ENCODE measurements at regions not wholly inside any gene's neighbourhood (a gene's known extent, or its start where the extent isn't known, plus 50 kb on each side); places are given as distances from the start of the nearest gene placed in this dataset.
"Not testable (repeated sequence)": the region's sequence is repeated elsewhere in the genome, so short reads cannot be mapped to it uniquely, and the experiment has no call there.

DNA sequence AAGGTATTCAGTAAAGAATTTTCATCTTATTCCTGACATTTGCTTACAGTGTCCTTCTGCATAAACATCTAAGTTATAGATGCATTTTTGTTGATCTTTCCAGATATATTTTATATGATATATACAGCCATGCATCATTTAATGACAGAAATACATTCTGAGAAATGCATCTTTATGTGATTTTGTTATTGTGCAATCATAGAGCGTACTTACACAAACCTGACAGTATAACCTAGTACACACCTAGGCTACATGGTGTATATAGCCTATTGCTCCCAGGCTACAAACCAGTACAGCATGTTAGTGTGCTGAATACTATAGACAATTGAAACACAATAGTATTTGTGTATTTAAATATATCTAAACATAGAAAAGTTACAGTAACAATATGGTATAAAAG lies 642.0 kb downstream of the XPNPEP1 start:
- DNase-seq (ENCODE audit: low read depth in 2 of 2), result no peak

DNA sequence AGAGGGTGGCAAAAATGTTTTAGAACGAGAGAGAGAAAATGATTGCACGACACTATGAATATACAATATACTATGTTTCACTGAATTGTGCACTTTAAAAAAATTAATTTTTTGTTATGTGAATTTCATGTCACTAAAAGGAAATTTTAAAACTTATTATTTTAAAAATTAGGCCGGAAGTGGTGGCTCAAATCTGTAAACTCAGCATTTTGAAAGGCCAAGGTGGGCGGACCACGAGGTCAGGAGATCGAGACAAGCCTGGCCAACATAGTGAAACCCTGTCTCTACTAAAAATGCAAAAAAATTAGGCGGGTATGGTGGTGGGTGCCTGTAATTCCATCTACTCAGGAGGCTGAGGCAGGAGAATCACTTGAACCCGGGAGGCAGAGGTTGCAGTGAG lies 642.5 kb downstream of the XPNPEP1 start:
- no peak for DNase-seq (ENCODE audit: low read depth in 2 of 2)

DNA sequence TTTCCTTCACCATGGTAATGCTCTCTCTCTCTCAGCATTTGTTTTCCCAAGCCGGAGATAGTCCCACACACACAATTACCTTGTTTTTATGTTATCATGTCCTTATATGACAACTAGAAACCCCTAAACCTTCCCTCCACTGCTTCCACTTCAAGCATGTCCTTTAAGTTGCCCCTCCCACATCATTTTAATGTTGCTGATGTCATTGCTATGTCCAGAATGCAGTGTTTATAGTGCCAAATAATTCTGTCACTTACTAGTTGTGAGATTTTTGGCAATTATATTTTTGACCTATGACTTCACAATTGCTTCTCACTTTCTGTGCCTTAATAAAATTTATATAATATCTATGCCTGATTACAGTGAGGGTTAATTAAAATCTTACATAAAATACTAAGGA lies 645.9 kb downstream of the XPNPEP1 start:
- no peak for DNase-seq (ENCODE audit: low read depth in 2 of 2)

DNA sequence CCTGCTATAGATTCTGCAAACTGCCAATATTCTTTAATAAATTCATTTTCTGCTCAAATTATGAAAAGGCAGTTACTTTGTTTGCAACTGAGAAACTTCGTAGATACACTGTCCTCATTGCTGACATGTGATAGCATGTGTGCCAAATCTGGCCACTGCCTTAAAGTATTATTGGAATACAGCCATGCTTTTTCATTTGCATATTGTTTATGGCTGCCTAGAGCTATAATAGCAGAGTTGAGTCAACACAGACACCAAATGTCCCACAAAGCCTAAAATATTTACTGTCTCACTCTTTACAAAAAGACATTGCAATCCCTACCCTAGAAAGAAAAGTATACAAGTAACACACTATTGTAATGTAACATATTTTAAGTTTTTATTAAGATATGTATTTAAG lies 647.4 kb downstream of the XPNPEP1 start:
- no peak for DNase-seq (ENCODE audit: low read depth in 2 of 2)

DNA sequence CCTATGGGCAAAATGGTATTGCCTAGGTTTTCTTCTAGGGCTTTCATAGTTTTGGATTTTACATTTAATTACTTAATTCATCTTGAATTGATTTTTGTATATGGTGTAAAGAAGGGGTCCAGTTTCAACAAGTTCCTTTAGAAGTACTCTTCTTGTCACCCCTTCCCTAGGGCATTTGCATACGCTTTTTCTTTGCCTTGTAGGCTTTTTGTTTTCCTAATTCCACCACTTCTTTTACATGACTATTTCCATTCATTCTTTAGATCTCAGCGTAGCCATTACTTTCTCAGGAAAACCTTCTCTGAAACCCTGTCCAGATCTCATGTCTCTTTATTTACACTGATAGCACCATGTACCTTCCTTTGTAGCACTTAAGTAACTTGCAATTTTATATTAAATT lies 648.6 kb downstream of the XPNPEP1 start:
- DNase-seq (ENCODE audit: low read depth in 2 of 2), result no peak

DNA sequence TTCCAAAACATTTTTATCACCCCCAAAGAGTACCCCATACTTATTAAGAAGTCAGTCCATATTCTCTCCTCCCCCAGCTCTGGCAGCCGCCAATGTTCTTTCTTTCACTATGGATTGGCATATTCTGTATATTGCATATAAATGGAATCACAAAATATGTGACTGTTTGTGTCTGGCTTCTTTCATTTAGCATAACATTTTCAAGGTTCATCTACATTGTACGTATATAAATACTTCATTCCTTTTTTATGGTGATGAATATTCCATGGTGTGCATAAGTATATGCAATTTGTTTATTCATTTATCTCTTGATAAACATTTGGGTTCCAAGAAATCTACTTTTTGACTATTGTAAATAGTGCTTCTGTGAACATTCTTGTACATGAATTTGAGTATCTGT lies 653.1 kb downstream of the XPNPEP1 start:
- DNase-seq (ENCODE audit: low read depth in 2 of 2), result no peak

DNA sequence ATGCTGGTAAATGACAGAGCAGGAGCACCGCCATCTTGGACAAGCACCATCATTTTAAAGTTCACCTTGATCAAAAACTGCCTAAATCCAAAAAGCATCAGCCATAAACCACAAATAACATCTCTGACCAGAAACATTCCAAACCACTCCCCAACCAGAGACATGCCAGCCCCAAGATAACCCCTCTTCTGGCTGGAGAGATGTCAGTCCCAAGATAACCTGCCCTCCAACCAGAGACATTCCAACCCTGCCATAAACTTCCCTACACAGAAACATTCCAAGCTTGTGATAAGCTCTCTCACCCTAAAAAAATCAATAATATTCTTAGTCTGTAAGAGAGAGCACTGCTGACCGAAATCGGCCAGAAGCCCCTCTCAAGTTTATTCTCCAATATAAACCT lies 659.3 kb downstream of the XPNPEP1 start:
- no peak for DNase-seq (ENCODE audit: low read depth in 2 of 2)

DNA sequence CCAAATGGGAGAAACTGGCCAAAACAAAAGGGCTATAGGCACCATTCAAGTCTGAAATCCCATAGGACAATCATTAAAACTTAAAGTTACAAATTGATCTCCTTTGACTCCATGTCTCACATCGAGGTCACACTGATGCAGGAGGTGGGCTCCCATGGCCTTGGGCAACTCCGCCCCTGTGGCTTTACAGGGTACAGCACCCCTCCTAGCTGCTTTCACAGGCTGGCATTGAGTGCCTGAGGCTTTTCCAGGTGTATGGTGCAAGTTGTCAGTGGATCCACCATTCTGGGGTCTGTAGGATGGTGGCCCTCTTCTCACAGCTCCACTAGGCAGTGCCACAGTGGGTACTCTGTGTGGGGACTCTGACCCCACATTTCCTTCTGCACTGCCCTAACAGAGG lies 662.1 kb downstream of the XPNPEP1 start:
- no peak for DNase-seq (ENCODE audit: low read depth in 2 of 2)

DNA sequence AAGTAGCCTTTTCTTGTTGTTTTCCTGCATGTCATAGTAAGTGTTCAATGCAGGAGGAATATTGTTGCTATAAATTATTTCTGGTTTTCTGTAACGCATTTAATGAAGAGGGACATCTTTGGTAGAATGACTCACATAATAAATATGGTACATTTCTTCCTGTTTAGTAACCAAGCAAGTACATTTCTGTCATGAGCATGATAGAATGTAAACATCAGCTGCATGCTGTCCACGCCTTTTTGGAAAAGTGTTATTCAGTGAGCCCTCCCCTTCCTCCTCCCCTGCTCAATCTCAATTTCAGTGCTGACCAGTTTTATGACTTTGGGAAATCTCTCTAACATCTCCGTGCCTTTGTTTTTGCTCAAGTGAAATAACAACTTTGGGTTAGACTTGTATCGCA lies 664.0 kb downstream of the XPNPEP1 start:
- no peak for DNase-seq (ENCODE audit: low read depth in 2 of 2)

DNA sequence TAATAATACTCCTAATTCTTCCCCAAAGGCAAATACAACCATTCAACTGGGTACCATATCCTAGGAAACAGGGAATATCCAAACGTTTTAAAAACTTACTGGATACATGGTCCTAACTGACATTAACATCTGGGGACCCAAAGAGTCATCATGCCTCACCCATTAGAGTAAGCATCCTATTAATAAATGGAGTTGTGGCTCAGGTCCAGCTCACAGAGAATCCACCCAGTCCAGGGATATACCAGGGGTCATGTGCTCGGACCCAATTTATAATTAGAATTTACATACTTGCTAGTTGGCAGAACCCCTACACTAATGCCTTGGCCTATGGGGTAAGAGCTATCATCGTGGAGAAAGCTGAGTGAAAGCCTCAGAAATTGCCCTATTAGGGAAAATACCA lies 670.0 kb downstream of the XPNPEP1 start:
- no peak for DNase-seq (ENCODE audit: low read depth in 2 of 2)

DNA sequence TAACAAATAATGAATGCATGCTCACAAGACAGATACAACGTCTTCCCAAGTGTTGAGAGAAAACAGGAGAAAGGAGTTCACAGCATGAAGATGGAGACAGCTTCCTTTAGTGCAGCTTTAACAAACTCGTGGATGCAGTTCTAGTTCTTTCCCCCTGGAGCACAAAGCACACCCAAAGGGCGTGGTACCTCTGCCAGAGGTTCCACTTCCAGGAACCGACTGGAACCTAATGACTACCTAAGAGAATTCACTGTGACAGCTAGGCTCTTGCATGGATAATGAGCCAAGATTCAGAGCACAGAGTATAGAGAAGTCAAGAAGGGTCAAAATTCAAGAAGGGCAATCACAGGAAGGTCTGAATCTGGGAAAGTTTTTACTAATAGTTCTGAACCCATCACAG lies 673.2 kb downstream of the XPNPEP1 start:
- no peak for DNase-seq (ENCODE audit: low read depth in 2 of 2)

DNA sequence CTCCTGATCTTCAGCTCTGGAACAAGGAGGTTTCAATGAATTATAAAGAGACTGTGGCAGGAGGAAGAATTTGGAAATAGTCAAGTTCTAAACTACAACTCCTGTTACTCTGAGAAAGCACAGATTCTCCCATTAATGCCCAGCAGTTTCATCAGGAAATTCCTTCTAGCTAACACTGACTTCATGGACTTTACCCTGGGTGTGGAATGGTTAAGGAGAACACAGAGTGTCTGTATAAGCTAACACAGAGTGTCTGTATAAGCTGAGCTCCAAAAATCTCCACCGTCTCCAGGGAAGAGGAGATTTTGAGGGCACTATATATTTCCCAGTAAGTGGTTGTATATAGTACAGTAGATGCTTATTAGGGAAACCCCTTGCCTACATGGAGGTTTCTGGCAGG lies 675.5 kb downstream of the XPNPEP1 start:
- DNase-seq (ENCODE audit: low read depth in 2 of 2), result no peak

DNA sequence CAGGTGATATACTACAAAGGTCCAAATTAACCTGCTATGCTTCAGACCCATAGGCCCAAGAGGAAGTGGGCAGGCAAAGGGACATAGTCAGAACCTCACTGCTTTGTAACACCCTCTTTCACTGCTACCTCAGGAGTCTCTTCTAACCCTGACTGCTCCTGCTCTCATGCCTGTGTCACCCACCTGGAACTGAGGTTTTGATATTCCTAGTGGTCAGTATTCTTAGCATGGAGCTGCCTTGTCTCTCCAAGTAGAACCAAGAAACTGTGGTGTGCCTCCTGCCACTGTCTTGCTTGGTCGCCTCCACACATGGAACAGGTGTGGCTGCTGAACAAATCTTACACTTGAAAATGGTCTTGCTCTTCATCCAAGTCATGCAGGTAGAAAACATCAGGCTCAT lies 677.5 kb downstream of the XPNPEP1 start:
- no peak for DNase-seq (ENCODE audit: low read depth in 2 of 2)

DNA sequence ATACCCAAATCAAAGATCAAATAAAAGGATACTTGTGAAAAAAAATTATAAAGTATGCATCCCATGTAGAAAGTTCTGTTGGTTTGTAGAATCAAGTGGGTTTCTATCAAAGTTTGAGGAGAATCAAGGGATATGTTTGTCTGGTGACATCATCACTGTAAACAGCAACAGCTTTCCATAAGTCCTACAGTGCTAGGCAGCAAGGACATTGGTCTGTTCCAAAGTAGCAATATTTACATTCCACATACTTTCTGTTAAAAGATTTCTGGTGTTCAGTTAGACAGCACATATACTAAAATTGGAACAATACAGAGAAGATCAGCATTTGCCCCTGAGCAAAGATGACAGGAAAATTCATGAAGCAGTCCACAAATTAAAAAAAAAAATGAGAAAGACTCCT lies 683.9 kb downstream of the XPNPEP1 start:
- no peak for DNase-seq (ENCODE audit: low read depth in 2 of 2)

DNA sequence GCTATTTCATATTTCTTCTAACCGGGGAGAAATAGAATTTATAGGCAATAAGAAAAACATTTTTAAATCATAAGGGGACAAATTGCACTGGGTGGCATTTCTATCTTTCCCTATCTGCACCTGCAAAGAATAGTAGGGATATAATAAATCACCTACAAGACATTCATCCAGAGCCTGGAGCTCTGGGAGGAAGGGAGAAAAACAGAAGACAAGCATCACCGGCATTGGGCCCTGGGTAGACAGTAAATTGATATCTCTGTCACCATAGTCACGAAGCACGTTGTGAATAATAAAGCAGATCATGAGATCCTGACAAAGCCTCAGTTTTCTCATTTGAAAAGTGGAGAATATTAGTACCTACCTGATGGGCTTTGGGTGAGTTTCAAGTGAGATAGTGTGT lies 685.6 kb downstream of the XPNPEP1 start:
- DNase-seq (ENCODE audit: low read depth in 2 of 2), result no peak

DNA sequence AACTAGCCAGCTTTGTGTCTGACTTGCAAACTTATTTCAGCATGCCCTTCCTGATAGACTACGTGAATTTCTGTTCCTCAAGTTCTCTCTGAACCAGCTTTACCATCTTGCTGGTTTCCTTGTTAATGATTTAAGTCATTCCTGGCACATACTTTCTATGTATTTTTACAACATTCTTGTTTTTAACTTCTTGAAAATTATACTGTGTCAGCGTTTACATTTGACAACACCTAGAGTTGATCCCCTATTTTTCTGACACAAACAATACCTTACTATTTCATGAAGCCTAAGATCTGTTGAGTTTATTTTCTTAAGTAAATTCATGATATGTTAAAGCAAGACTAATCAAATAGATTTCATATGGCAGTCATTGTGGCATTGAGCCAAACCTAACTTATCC lies 686.3 kb downstream of the XPNPEP1 start:
- DNase-seq (ENCODE audit: low read depth in 2 of 2), result no peak

DNA sequence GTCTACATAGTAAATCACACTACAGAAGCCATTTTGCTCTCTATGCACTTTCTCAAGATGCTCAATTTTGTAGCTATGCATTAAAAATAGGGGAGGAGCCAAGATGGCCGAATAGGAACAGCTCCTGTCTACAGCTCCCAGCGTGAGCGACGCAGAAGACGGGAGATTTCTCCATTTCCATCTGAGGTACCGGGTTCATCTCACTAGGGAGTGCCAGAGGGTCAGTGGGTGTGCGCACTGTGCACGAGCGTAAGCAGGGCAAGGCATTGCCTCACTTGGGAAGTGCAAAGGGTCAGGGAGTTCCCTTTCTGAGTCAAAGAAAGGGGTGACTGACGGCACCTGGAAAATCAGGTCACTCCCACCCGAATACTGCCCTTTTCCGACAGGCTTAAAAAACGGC lies 699.8 kb downstream of the XPNPEP1 start:
- DNase-seq (ENCODE audit: low read depth in 2 of 2), result not testable (repeated sequence)

DNA sequence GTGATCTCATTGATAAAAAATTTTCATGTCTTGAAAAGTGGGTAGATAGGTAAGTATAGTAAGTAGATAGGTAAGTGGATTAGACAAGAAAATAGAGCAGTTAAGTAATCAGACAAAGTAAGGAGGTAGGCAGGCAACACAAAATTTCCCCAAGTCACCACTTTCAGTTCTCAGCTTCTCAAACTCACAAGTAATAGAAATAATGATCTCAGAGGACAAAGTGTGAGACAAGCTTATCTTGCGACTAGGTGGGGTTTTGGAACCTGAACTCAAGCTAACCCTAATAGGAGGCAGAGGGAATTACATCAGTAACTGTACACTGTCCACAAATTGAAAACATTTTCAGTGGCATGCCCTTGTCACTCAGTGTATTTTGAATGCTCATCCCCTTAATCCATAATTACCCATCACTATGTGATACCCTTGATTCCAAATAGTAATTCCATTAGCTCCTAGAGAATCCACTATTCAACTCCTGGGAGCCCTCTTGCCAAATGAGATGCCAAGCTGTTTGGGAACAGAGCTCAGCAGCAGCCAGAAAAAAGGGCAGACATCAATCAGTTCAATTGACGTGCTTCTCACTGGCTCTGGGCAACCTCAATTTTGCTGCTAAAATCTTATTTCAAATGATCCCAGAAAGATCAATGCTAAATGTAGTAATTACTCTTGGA lies 703.2 kb downstream of the XPNPEP1 start:
- no peak for DNase-seq (ENCODE audit: low read depth in 2 of 2)

DNA sequence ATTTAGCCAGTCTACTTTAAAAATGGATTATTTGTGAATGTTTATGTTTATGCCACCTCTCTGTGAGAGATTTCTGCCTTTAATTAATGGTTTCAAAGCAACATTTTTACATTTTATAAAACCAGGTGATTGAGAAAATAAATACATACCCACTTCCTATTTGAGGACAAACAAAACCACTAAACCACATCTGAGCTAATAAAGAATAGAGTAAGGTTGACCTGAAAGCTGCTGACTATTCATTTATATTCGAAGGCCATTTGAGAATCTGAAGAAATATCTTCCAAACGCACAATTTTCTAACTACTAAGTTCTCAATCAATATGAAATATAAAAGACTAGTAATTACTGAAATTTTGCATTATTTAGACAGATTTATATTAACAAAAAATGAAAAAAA lies 705.1 kb downstream of the XPNPEP1 start:
- no peak for DNase-seq (ENCODE audit: low read depth in 2 of 2)

DNA sequence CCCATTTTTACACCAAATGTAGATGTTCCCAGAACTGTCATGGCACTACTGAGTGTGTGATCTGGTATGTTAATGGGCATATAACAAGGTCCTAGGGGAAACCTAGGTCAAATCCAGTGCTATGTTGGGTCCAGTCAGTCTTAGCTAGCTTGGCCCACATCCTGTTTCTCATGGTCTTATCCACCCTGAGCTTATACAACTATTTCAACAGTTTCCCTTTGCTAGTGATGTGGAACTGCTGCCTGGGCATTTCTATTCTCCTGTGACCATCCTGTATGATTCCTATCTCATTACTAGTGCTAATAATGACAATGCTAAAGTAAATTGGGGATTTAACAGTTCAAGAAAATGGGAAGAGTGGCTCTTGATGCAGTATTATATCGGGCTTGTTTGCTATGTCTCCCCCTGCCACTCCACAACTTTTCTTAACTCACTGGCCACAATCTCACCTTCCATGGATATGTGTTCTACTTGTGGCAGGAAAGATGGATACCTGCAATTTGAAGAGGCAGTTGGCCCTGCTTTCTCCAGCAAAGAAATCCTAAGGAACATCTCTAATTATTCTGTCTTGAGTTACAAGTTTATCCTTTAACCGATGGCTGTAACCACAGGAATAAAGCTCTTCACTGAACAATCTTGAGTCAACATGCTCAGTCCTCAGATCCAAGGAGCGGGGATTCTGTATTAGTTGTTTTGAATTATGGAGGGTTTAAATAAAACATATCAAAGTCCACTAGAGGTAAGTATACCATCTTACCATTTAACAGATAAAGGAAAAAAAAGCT lies 707.8 kb downstream of the XPNPEP1 start:
- DNase-seq (ENCODE audit: low read depth in 2 of 2), result no peak

DNA sequence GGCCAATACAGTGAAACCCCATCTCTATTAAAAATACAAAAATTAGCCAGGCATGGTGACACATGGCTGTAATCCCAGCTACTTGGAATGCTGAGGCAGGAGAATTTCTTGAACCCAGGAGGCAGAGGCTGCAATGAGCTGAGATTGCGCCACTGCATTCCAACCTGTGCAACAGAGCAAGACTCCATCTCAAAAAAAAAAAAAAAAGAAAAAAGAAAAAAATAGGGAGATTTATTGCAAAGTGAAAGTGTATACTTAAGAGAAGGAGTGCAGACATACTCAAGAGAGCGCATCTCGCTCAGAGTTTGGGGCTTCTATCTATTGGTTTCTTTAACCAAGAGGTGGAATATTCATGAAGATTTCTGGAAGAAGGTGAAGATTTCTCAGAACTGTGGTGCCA lies 708.4 kb downstream of the XPNPEP1 start:
- not testable (repeated sequence) for DNase-seq (ENCODE audit: low read depth in 2 of 2)

DNA sequence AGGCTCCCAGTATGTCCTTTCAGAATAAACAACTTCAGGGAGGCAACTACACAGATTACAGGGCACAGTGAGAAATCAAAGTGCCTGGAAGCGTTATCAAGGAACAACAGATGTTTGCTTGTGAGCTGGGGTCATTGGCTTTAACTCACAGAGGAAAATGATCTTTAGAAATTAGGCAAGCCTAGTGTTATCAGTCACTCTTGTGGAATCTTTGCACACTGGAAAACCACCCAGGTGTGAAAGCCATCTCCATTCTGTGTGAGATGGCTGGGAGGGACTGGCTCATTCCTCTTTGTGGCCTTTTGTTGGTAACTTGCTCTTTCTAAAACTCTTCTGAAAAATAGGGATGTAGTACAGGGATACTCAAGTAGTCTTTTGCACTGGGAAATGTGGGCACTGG lies 716.0 kb downstream of the XPNPEP1 start:
- DNase-seq (ENCODE audit: low read depth in 2 of 2), result no peak

DNA sequence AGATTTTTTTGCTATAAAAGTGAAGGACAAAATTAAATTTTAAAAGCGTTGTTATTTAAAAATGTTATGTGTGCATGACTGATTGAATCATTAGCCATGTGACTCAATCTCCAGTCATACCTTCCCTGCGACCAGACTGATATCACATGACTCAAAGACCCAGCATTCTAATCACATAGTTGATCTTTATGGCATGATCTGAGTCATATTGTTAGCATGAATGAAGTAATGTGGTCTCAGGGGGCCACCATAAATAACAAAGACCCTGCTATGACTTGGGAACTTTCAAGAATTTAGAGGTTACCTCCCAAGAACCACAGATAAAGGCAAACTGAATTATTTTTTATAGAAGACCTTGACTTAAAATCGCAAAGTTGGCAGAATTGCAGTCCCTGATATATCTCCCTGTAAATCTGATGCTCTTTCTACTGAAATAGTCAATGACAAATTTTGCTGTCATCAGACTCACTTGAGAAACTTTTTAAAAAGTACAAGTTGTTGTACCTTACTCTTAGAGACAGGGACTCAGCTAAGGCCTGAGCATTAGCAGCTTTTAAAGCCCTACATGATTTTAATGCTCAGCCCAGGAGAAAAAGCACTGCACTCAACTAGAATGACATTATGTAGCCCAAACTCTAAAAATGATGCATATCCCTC lies 717.3 kb downstream of the XPNPEP1 start:
- DNase-seq (ENCODE audit: low read depth in 2 of 2), result no peak
